Omental fat pad (tissue), 3 donors: ENCODE measurements at regions not wholly inside any gene's neighbourhood (a gene's known extent, or its start where the extent isn't known, plus 50 kb on each side); places are given as distances from the start of the nearest gene placed in this dataset.

ENCODE experiments used
- ATAC-seq: fragments of 150-250 bp; one replicate; pipeline ENCODE4 v1.9.1; 2016; ENCODE audit warnings: mild to moderate bottlenecking, moderate library complexity; ENCODE audit not compliant: low FRiP score
- DNase-seq: peaks from one replicate; pipeline ENCODE4 v3.0.0-alpha.2; 2019; ENCODE audit warnings: low spot score
- CTCF ChIP-seq, 3 donors: fragments of 450-650 bp; IDR thresholded peaks; one replicate each; pipeline ENCODE4 v1.5.1; 2016 to 2017; ENCODE audit warnings: antibody characterized with exemption in 3 of 3, mild to moderate bottlenecking in 3 of 3, moderate library complexity in 2 of 3

- no peak for ATAC-seq
- DNase-seq = no peak
- TF ChIP-seq CTCF (IDR thresholded peaks at IDR 0.05) = no peak
Measured at GRCh38 chrX:43522582-43522981, 133.5 kb upstream of the MAOA start.

GRCh38 chrX:43525901-43526610 is 130.0 kb upstream of the MAOA start:
- TF ChIP-seq CTCF (IDR thresholded peaks at IDR 0.05) = no peak
- ATAC-seq = no peak
- no peak for DNase-seq

- ATAC-seq = no peak
- no peak for TF ChIP-seq CTCF (IDR thresholded peaks at IDR 0.05)
- DNase-seq = no peak
Measured at GRCh38 chrX:43526878-43527277, 129.2 kb upstream of the MAOA start.

GRCh38 chrX:43527801-43528200 is 128.3 kb upstream of the MAOA start:
- ATAC-seq = no peak
- no peak for TF ChIP-seq CTCF (IDR thresholded peaks at IDR 0.05)
- DNase-seq = no peak

GRCh38 chrX:43530837-43531236 is 125.3 kb upstream of the MAOA start:
- no peak for TF ChIP-seq CTCF (IDR thresholded peaks at IDR 0.05)
- ATAC-seq (no peak), DNase-seq (no peak)

GRCh38 chrX:43540318-43540717 is 115.8 kb upstream of the MAOA start:
- TF ChIP-seq CTCF (IDR thresholded peaks at IDR 0.05) = no peak
- DNase-seq (no peak), ATAC-seq (no peak)

- ATAC-seq = no peak
- no peak for DNase-seq
- TF ChIP-seq CTCF (IDR thresholded peaks at IDR 0.05) = no peak
Measured at GRCh38 chrX:43551590-43551989, 104.5 kb upstream of the MAOA start.
